Tibial artery (tissue), 4 donors: ENCODE measurements at regions not wholly inside any gene's neighbourhood (a gene's known extent, or its start where the extent isn't known, plus 50 kb on each side); places are given as distances from the start of the nearest gene placed in this dataset.

Source experiments
- DNase-seq, 2 donors: peaks; one replicate each; pipeline ENCODE4 v3.0.0-alpha.2; 2019
- H3K27ac ChIP-seq, 2 donors: fragments of 200-600 bp; sonication (generic) in 1 of 2; 1 replicate in 1 of 2; 2 replicates in 1 of 2; pipeline ENCODE4 v1.5.1; 2018 to 2019; ENCODE audit warnings: mild to moderate bottlenecking in 1 of 2
- H3K27me3 ChIP-seq, 2 donors: fragments of 200-600 bp; sonication (generic) in 1 of 2; one replicate each; pipeline versions ENCODE4 v1.5.1 to v1.6.0; 2016 to 2019
- H3K36me3 ChIP-seq, 3 donors: fragments of 200-600 bp; sonication (generic) in 2 of 3; one replicate each; pipeline ENCODE4 v1.5.1; 2016 to 2019; ENCODE audit warnings: mild to moderate bottlenecking in 2 of 3
- H3K4me1 ChIP-seq, 4 donors: fragments of 200-600 bp; sonication (generic) in 2 of 4; 1 replicate in 3 of 4; 2 replicates in 1 of 4; pipeline ENCODE4 v1.5.1; 2016 to 2019
- H3K4me3 ChIP-seq, 2 donors: fragments of 200-600 bp; sonication (generic) in 1 of 2; 1 replicate in 1 of 2; 2 replicates in 1 of 2; pipeline ENCODE4 v1.5.1; 2018 to 2019; ENCODE audit warnings: mild to moderate bottlenecking in 2 of 2
- H3K9me3 ChIP-seq, 3 donors: fragments of 200-600 bp; sonication (generic) in 1 of 3; one replicate each; pipeline ENCODE4 v1.5.1; 2016 to 2019
- CTCF ChIP-seq, 2 experiments: fragments of 200-600 bp in 1 of 2; fragments of 450-650 bp in 1 of 2; IDR thresholded peaks; one replicate each; pipeline ENCODE4 v1.5.1; 2017 to 2019; ENCODE audit warnings: antibody characterized with exemption in 2 of 2, mild to moderate bottlenecking in 1 of 2, moderate library complexity in 1 of 2
- intact Hi-C: fragments of 100-400 bp; cut with DNase I; formaldehyde crosslinking; loops from one replicate; pipeline ENCODE4 v1.15.0; 2023; ENCODE audit warnings: low total_unique reads

- H3K27ac ChIP-seq = no peak overlapping the region
- intact Hi-C loops = no loop called here
- H3K36me3 ChIP-seq = no peaks in the 10 kb centered on the region
- no peak for TF ChIP-seq CTCF (IDR thresholded peaks at IDR 0.05)
- H3K4me1 ChIP-seq = no peaks in the 10 kb centered on the region
- H3K4me3 ChIP-seq = no peak overlapping the region
- peaks cover 0 to 7% (median 7%) of the 10 kb centered on the region in 3 donors for H3K9me3 ChIP-seq
- no peaks in the 10 kb centered on the region for H3K27me3 ChIP-seq
- no peak for DNase-seq
Observed at GRCh38 chr1:82792151-82792550, 991.4 kb downstream of the ADGRL2 start.

DNA sequence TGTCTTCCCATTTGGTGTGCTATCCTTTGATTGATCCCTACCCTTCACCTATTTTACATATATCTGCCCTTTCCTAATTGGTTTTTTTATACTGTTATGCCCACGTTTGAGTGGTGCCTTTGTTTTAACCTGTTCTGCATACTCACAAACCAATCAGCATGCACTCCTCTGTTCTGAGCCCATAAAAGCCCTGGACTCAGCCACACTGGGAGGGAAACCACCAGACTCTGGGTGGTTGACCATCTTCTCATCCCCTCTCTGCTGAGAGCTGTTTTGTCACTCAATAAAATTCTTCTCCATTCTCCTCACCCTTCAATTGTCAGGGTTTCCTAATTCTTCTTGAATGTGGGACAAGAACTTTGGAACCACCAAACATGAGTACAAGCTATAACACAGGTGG lies 989.8 kb downstream of the ADGRL2 start:
- DNase-seq = no peak
- H3K4me1 ChIP-seq = no peaks in the 10 kb centered on the region
- no peak overlapping the region for H3K4me3 ChIP-seq
- H3K9me3 ChIP-seq = peaks cover 0 to 7% (median 7%) of the 10 kb centered on the region in 3 donors
- no peaks in the 10 kb centered on the region for H3K36me3 ChIP-seq
- no peak for TF ChIP-seq CTCF (IDR thresholded peaks at IDR 0.05)
- no peak overlapping the region for H3K27ac ChIP-seq
- no peaks in the 10 kb centered on the region for H3K27me3 ChIP-seq
- intact Hi-C loops = no loop called here

GRCh38 chr1:82788660-82789059 lies 987.9 kb downstream of the ADGRL2 start:
- Histone ChIP-seq H3K27me3 (no peaks in the 10 kb centered on the region), H3K36me3 (no peaks in the 10 kb centered on the region), H3K4me1 (no peaks in the 10 kb centered on the region), H3K27ac (no peak overlapping the region), H3K4me3 (no peak overlapping the region), H3K9me3 (peaks cover 0 to 7% (median 7%) of the 10 kb centered on the region in 3 donors)
- no peak for DNase-seq
- intact Hi-C loops = no loop called here
- TF ChIP-seq CTCF (IDR thresholded peaks at IDR 0.05) = no peak

- Histone ChIP-seq H3K4me3 (no peak overlapping the region), H3K27ac (no peak overlapping the region), H3K4me1 (no peaks in the 10 kb centered on the region), H3K36me3 (no peaks in the 10 kb centered on the region), H3K9me3 (peaks cover 0 to 7% (median 7%) of the 10 kb centered on the region in 3 donors), H3K27me3 (no peaks in the 10 kb centered on the region)
- intact Hi-C loops = no loop called here
- no peak for DNase-seq
- TF ChIP-seq CTCF (IDR thresholded peaks at IDR 0.05) = no peak
Observed at GRCh38 chr1:82788038-82788437, 987.3 kb downstream of the ADGRL2 start.

- Histone ChIP-seq H3K36me3 (no peaks in the 10 kb centered on the region), H3K27me3 (no peaks in the 10 kb centered on the region), H3K4me1 (no peaks in the 10 kb centered on the region), H3K27ac (no peak overlapping the region), H3K9me3 (peaks cover 0 to 7% (median 7%) of the 10 kb centered on the region in 3 donors), H3K4me3 (no peak overlapping the region)
- intact Hi-C loops = no loop called here
- DNase-seq = no peak
- TF ChIP-seq CTCF (IDR thresholded peaks at IDR 0.05) = no peak
Observed at GRCh38 chr1:82786883-82787282, 986.1 kb downstream of the ADGRL2 start.

DNA sequence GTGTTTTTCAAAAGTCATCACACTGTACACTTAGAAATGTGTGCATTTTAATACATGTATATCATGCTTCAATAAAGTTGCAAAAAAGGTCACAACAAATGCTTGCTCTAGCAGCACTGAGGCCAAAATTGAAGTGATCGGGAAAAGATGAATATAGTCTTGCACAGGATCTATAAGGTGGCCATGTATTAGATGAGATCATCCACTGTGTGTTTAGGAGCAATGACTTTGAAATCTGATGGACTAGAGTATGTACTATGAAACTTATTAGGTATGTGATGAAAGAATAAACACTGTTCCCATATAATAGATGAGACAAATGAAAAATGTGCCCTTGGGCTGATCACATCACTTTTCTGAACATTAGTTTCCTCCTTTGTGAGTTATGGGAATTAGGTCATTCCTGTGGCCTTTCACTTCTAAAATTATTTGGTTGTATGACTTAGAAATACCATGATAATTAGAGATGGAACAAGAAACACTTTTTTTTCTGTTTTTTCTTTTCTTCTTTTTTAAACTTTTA lies 984.6 kb downstream of the ADGRL2 start:
- DNase-seq = no peak
- no peak overlapping the region for H3K4me3 ChIP-seq
- no peaks in the 10 kb centered on the region for H3K4me1 ChIP-seq
- H3K36me3 ChIP-seq = no peaks in the 10 kb centered on the region
- H3K9me3 ChIP-seq = peaks cover 0 to under 1% (median 0%) of the 10 kb centered on the region in 3 donors
- no peak overlapping the region for H3K27ac ChIP-seq
- H3K27me3 ChIP-seq = no peaks in the 10 kb centered on the region
- intact Hi-C loops = no loop called here
- no peak for TF ChIP-seq CTCF (IDR thresholded peaks at IDR 0.05)
